Inflammatory macrophage treated with lipopolysaccharide for 1 hour (primary cell): ENCODE measurements at regions not wholly inside any gene's neighbourhood (a gene's known extent, or its start where the extent isn't known, plus 50 kb on each side); places are given as distances from the start of the nearest gene placed in this dataset.

ENCODE experiments used
- DNase-seq, 2 donors: peaks; one replicate each; pipeline ENCODE4 v3.0.0-alpha.2; 2020 to 2022

DNA sequence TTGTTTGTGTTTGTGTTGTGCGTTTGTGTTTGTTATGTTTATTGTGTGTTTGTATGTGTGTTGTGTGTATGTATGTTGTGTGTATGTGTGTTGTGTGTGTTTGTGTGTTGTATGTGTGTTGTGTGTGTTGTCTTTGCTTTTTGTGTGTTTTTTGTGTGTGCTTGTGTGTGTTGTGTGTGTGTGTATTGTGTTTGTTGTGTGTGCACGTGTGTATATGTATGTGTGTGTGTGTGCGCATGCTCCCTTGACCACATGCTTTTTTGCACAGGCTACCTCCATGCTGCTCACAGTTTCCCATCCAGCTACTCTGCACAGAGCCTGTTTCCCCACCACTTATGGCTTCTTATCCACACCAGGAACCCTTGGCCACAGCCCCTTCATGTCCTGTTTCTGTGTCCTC, 720.0 kb upstream of the ADAMTS16 start:
- DNase-seq, result no peak

DNA sequence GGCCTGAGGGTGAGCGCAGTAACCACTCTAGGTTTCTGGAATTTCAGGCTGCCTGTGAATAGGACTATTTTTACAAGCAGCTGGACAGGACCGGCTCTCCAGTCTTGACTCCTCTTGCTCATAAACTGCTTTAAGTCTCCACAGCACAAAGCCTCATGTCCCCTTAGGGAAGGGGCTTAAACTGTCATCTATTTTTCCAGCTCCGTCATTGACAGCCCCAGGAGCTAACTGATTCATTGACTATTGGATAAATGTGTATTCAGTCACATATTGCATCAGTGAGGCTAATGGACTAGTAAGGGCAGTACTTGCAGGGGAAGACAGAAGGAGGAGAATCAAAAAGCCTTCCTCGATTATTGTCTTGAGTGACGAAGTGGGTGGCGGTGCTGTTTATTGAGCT, 719.4 kb upstream of the ADAMTS16 start:
- DNase-seq, result no peak

DNA sequence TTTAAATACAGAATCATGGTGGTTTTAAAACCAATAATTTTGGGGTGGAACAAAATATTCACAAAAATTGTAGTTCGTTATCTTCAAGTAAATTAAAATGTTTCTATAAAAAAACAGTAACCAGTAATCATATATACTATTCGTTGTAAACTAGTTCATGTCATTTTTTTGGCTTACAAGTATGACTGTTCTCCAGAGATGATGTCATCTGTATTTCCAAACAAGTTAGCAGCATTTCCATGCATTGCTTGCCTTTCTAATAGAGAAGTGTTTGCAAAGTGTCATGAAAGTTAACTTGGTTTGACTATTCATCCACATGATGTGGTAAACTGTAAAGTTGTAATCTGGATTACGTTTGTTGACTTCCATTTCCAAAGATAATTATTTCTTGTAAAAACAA, 717.9 kb upstream of the ADAMTS16 start:
- DNase-seq, result no peak

DNA sequence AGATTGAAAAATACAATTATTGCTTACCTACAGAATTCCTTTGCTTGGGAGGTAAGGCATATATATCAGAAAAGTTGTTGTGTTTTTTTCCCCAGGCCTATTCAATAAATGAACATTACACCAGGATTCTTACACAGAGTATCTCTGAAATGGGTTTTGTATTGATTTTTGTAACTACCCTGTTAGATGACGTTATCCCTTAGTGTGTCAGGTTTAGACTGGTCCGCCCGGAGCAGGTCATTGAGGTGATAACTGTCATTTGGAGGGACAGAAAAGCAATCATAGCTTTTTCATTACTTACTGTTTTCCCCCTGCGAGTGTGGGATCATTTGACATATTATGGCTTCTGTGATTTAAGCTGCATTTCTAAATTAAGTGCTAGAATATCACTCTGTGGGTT, 715.2 kb upstream of the ADAMTS16 start:
- no peak for DNase-seq

DNA sequence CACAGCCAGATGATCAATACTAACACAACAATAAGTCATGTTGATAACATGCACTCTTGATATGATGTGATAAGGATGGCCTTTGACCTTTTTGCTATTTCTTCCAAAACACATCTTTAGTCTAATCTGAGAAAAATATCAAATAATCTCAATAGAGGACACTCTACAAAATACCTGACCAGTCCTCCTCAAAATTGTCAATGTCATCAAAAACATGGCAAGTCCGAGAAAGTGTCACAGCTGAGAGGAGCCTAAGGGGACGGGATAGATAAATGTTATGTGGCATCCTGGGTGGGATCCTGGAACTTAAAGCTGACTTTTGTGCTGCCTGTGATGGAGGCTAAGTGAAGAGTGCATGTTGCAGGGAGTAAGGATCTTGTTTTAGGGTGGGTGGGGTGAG, 699.6 kb upstream of the ADAMTS16 start:
- DNase-seq, result no peak

DNA sequence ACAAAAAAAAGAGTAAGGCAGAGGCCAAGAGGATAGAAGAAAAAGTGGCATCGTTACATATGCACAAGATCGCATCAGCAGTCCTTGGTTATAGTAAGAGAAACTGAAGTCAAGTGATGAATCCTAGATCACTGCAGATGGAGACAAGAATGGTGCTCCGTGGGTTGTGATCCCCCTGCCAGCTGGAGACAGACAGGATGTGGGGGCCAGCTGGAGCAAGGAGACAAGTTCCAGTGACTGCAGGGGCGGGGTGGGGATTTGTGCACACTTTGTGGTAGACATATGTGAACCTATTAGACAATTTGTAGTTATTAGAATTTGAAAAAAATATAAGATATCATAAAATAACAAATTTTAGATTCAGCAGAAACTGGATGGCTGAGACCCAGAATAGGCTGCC, 697.9 kb upstream of the ADAMTS16 start:
- DNase-seq, result no peak

DNA sequence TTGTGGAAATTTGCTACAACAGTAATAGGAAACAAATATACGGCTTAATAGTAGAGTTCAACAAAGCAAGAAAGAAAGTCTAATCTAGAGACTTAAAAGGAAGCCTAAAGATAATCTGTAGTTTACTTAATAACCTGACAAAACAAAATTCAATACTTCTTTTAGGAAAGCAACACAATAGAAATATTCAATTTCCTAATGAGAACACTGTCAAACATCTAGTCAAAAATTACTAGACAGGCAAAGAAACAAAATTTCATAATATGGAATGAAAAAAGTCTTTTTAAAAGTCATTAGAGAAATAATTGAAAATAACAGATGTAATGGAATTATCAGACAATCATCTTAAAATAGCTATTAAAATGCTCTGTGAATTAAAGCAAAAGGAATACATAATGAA, 692.5 kb upstream of the ADAMTS16 start:
- no peak for DNase-seq

DNA sequence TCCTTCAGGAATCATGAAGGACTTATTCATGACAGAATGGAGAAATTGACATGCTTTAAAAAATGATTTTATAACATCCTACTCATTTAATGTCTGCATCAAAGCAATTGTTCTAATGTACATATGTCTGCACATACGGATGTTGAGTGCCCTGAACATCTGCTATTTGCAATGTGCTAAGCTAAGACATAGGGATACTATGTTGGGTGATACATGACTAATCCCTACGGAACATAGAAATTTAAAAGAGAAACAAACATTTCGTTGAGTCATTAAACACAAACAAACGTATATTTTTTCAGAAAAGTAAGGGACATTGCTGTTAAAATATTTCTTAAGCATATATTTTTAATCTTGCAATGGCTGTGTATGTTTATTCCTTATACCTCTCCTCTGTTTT, 686.5 kb upstream of the ADAMTS16 start:
- DNase-seq, result no peak

DNA sequence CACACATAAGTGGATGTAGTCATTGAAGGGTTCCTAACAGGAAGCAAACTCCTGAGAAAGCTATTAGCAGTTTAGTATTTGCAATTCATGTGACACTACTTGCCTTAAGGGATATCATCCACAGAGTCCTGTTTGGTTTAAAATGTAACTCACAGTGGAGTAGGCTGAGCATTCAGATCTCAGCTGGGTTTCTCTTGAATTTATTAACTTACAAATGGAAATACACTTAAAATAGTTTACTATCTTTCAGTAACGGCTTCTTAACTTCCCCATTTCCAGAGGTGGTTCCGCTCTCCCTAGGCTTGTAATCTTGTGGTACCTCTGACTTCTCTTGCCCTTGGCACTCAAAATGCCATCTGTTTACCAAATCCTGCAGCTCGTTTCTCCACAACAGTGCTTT, 660.7 kb upstream of the ADAMTS16 start:
- no peak for DNase-seq

DNA sequence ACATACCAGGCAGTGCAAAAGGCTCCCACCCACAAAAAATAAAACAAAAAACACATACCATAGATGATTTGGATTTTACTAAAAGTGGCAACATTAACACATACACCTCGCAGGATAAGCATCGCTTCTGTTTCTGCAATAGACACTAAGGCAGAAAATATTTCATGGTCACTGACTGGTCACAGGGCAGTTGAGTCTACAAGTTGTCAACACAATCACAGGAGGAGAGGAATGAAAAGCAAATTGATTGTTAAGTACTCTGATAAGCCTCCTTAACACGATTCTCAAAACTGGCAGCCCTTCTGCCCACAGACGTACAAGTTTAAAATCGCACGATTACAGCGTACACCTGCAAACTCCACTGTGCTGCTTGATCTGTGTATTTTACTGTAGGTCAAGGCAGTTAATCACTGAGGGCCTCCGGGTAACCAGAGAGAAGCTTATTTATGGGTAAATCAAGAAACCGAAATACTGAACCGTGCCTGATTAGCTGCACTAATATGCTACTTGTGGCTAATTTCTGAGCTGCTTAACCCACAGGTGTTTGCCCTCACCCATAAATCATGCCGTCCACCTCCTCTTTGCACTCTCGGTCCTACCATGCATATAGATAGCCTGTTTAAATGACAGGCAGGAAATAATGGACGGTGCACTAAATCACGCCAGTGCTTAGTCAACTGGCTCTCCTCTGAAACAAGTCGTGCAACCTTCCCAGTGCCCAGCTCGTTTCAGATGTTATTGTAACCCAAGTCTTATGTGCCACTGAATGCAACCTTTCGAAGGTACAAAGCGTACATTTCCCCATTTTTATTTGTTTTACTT, 659.4 kb upstream of the ADAMTS16 start:
- DNase-seq, result no peak

DNA sequence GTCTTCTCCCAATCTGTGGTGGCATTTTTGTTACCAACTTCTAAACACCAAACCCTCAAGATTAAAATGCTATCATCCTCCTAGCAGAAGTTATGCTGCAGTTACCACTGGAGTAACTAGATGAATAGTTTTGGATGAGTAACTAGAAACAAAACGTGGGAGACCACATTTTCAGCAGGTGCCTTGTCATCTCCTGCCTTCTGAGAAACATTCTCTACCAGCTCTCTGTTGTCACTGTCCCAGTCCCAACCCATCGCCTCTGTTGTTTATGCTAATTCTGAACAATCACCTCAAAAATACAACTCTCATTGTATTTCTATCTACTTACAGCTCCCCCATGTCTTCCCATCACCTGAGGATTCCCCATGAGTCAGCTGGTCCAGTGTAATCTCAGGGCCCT, 652.5 kb upstream of the ADAMTS16 start:
- DNase-seq, result no peak

DNA sequence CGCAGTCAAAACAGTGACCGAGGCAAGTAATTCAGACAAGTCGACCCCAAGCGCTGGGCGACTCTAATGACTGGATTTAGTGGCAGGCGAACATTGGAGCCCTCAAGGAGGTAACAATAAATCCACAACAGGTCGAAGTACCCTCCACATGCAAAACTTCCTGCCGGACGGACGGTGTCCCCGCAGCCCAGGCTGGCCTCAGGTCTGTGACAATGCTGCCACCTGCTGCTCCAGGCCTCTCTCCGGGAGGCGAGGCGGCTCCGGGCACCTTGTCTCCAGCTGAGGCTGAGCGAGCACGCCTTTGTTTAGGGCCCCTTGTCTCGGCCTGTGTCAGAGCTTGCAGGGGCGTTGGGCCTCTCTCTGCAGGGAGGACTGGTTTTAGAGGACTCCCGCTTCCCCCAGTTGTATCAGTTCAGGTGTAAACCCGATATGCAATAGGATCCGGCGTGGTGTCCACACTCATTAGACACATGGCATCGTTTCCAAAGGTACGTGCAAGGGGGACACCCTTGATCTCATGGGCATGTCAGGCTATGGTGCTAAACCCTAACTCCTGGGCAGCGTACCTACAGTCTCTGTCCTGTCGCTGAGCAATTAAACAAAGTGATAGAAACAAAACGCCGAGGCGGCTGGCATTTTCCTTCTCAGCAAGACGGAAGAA, 628.0 kb upstream of the ADAMTS16 start:
- no peak for DNase-seq

DNA sequence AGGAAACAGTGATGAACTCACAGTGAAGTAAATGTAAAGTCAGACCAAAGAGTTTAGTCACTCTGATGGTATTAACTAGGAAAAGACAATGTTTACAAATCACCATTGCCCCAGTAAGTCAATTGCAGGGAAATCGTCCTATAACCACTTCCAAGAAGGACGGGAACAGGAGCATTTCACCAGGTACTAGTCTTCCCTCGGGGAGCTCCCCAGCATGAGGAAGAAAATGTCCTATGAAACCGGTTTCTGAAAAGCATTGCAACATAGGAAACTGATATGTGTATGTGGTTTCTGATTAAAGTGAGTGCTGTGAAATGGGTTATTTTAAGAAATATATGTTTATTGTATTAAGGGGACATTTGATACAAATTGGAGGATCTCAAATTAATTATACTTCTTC, 626.7 kb upstream of the ADAMTS16 start:
- DNase-seq, result no peak

DNA sequence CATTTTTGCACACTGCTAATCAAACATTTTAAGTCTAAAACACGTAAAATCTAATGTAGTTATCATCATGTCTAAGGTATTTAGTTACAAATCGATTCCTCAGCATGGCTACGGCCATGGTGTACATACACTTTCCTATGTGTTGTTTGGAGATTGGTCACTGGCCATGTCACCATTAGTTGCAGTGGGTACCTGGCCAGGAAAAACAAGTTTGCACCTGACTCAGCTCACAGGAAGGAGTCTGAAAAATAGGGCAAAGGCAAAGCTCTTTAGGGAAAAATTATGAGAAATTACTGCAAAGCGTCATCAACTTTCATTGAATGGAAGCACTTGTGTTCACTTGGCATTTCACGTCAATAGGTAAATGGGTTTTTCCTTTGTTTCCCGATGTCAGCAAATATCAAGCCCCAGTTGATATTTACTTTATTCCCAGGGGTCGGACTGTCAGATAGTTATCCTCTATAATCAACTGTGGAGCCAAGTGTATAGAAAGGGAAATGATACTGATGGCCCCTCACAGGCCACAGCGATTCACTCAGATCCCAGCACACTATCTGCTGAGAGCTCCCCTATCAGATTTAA, 626.0 kb upstream of the ADAMTS16 start:
- no peak for DNase-seq

DNA sequence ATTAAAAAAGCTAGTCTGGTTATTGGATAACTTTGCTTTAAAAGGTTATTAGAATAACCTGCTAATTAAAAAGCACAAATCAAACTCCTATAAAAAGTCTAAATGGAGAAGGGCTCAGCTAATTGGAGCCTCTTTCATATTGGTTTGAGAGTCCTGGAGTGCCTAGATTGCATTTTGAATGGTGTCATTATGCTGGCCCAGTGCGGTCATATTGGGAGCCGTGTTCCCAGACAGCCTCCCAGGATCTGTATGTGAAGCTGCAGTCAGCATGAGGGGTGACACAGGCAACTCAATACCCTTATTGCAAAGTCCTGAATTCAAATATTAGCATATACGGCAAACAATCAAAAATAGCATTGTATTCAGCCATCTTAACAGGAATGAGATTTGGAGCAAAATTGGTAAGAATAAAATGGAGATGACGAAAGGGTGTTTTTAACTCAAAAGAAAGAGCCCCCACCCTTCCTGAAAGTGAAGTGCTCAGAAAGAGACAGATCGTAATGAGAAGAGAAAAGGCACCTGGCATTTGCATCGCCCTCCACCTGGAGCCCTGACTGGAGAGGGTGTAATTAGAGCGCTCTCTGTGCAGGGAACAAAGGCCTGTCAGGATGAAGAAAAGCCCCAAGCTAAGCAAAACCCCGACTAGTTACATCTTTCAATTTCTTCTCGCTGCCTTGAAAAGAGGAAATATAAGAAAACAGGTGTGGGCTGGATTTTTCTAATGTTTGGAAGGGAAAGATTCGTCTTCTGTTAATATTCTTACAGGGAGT, 621.0 kb upstream of the ADAMTS16 start:
- no peak for DNase-seq

DNA sequence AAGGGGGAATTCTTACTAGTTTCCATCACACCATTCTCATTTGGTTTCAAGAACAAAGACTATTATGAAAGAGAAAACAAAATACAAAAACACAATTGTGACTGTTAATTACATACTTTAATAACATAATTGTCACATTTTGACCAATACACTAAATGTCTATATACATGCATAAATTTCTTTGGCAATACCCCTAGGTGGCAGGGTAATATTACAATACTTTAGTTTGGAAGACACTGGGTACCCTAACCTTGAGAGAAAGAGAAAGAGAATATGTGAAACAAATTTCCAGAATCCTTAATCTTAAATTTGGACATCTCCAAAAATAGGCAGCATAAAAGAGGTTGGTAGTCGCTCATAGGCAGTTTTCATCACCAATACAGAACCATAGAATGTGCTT, 619.6 kb upstream of the ADAMTS16 start:
- DNase-seq, result no peak

DNA sequence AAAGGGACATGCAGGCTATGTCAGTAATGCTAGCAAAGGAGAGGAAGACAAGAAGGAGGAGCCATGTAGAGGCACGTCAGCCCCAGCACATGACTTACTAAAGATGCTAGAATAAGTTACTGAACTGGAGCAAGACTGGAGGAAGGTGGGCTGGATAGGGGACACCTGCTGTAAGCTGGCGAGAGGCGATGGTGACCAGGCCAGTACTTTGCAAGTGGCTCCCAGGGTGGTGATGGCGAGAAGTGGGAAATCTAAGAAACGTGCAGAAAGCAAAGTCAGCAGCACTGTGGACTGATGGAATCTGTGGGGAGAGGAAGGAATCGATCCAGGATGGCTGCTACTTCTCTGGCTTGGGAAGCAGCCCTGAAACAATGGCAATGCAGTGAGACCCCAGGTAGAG, 617.1 kb upstream of the ADAMTS16 start:
- DNase-seq, result no peak

DNA sequence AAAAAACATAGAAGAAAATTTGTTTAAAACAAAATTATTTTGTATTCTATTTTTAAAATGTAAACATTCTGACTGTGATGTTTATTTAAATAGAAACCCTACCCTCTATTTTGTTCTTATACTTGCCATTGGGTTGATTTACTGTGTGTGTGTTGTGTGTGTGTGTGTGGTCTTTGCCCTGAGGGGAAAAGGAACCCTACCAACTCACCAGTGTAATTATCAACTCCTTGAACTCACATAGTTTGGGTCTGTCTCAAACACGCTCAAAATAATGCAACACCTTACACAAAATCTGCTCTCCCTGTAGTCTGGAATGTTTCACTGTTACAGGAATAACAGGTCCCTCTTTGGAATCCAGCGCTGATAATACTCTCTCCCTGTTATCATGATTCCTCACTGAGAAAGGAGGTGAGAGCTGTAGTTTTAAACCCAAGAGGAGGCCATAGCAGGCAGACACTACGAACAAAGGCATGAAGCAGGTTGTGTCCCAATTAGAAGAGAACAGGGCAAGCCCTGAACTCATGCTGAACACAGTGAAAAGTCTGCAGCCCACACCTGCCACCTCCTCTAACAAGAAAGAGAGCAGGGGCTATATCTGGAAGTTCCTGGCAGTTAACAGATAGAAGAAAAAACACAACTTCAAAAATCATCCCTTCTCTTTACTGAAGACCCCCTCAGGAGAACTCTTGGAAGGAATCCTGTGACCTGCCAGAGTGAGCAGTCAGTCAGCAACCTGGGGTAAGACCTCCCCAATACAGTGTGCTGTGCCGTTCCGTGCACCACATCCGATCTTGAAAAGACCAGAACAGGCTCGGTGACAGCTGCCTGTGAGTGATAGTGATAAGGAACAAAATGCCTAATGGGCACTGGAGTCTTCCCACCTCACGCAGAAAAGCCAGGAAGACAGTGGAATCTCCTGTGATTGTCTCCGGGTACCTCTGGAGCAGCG, 608.1 kb upstream of the ADAMTS16 start:
- no peak for DNase-seq

DNA sequence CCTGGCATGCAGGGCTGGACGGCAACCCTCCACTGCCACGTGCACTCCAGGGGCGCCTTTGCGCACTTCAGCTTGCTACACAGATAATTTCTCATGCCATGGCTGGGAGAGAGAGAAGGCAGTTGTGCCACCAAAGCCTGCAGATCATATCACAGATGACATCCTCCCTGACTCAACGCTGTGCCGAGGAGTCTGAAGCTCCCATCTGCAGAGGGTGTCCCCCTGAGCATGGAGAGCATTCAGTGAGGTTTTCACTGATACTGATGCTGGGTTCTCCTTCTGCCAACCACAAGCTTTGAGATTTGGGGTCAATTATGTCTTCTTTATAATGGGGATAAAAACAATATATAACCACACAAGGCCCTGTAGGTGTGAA, 607.4 kb upstream of the ADAMTS16 start:
- no peak for DNase-seq

DNA sequence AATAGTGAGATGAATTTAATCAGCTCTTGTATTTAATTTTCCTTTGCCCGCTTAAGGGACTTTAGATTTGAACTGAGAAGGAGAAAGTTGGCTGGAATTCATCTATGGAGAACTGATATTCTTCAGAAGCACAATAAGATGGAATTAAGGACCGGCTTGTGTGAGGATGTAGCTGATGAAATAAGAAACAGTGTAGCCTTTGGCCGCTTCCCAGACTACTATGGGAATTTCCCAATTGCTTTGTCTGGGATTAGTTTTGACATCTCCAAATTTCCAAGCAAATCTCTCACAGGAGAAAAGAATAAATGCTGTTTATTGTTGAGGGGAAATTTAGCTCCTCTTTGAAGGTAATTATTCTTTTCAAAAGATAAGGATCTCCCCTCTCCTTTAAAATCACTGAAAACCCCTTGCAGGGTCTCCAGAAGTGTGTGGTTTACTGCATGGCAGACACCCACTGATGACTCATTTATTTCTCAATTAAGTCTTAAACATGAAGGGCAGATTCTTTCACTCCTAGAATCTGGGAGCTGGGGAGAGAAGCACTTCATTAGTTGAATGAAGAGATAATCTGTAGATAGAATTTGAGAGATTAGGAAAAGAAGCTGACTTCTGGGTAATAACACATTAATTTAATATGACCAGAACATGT, 606.5 kb upstream of the ADAMTS16 start:
- no peak for DNase-seq

DNA sequence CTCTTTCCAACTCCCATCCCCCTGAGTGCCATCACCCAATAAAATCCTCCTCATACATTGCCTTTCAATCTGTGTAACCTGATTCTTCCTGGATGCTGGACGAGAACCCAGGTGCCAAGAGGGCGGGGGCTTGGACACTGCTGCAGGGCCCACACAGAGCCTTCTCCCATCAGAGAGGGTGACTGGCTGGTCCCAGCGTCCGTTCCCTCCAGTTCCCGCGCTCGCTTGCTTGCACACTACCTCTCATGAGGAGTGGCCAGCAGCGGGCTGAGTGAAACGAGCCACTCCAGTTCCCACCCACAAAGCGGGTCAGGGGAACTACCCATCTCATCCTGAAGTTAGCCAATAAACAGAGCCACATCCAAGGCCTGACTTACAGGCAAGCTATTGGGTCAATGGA, 602.6 kb upstream of the ADAMTS16 start:
- DNase-seq, result no peak
